Activated CD8-positive, alpha-beta T cell treated with anti-CD3 and anti-CD28 coated beads for 36 hours (primary cell): ENCODE measurements at regions not wholly inside any gene's neighbourhood (a gene's known extent, or its start where the extent isn't known, plus 50 kb on each side); places are given as distances from the start of the nearest gene placed in this dataset.

ENCODE experiments used
- ATAC-seq: fragments of 200-7000 bp; cut with Tn5 transposase; one replicate; pipeline ENCODE4 v1.10.0; 2021; ENCODE audit warnings: mild to moderate bottlenecking, moderate library complexity
- CTCF ChIA-PET: fragments of 350-600 bp; sonication (Branson Sonifier 250); formaldehyde crosslinking; loops from one replicate; lab custom pipeline; 2021; ENCODE audit warnings: antibody characterized with exemption; lab: Charles Lee
- POLR2A ChIA-PET: fragments of 350-600 bp; sonication (Branson Sonifier 250); formaldehyde crosslinking; loops from one replicate; lab custom pipeline; 2021; ENCODE audit warnings: antibody characterized with exemption; lab: Charles Lee
- DNase-seq: peaks from one replicate; pipeline ENCODE4 v3.0.0-alpha.2; 2020
- H3K27ac Mint-ChIP-seq: one replicate; pipeline ENCODE4 v1.8.0; 2021; ENCODE audit warnings: mild to moderate bottlenecking, mixed read lengths
- H3K27me3 Mint-ChIP-seq: one replicate; pipeline ENCODE4 v1.8.0; 2021; ENCODE audit warnings: mixed read lengths
- H3K36me3 Mint-ChIP-seq: one replicate; pipeline ENCODE4 v1.8.0; 2021; ENCODE audit warnings: low read depth, mixed read lengths
- H3K4me1 Mint-ChIP-seq: one replicate; pipeline ENCODE4 v1.8.0; 2021; ENCODE audit warnings: low read depth, mixed read lengths
- H3K4me3 Mint-ChIP-seq: one replicate; pipeline ENCODE4 v1.8.0; 2021; ENCODE audit warnings: mild to moderate bottlenecking, moderate library complexity, mixed read lengths
- H3K9me3 Mint-ChIP-seq: one replicate; pipeline ENCODE4 v1.8.0; 2021; ENCODE audit warnings: mixed read lengths
- intact Hi-C: fragments of 100-400 bp; cut with micrococcal nuclease; formaldehyde crosslinking; loops from one replicate; pipeline ENCODE4 v1.10.0; 2022
- TF ChIP-seq, protein P1 (sequence below): fragments of 200-600 bp; IDR thresholded peaks from one replicate; pipeline ENCODE4 v1.8.0; 2022; ENCODE audit warnings: antibody characterized with exemption, mild to moderate bottlenecking

DNA sequence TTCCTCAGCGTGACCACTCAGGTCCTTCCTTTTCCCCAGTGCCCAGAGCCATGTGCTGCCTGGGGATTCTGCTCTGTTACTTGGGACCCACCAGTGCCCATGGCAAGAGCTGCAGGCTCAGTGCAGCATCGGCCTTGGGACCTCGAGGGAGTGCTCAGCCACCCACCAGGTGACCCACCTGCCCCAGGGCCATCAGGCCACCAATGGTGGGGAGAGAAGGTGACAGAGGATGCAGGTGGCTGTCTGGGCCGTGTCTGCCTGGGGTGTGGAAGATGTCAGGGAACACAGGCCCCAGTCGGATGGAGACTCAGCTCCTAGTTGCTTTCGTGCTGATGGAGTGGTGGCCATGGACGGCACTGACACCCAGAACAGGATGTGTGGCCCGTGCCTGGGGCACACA, 104.7 kb upstream of the FAM20C start:
- peaks cover 9% of the 10 kb centered on the region for H3K4me1 Mint-ChIP-seq
- no peaks in the 10 kb centered on the region for H3K9me3 Mint-ChIP-seq
- no peak overlapping the region for H3K4me3 Mint-ChIP-seq
- H3K27ac Mint-ChIP-seq = no peak overlapping the region
- H3K36me3 Mint-ChIP-seq = no peaks in the 10 kb centered on the region
- intact Hi-C loops = no loop called here
- H3K27me3 Mint-ChIP-seq = no peaks in the 10 kb centered on the region
- ATAC-seq (no peak), DNase-seq (no peak)
- ChIA-PET CTCF (no interaction called here), POLR2A (no interaction called here)
- TF ChIP-seq, protein P1, sequence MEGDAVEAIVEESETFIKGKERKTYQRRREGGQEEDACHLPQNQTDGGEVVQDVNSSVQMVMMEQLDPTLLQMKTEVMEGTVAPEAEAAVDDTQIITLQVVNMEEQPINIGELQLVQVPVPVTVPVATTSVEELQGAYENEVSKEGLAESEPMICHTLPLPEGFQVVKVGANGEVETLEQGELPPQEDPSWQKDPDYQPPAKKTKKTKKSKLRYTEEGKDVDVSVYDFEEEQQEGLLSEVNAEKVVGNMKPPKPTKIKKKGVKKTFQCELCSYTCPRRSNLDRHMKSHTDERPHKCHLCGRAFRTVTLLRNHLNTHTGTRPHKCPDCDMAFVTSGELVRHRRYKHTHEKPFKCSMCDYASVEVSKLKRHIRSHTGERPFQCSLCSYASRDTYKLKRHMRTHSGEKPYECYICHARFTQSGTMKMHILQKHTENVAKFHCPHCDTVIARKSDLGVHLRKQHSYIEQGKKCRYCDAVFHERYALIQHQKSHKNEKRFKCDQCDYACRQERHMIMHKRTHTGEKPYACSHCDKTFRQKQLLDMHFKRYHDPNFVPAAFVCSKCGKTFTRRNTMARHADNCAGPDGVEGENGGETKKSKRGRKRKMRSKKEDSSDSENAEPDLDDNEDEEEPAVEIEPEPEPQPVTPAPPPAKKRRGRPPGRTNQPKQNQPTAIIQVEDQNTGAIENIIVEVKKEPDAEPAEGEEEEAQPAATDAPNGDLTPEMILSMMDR = no peak

DNA sequence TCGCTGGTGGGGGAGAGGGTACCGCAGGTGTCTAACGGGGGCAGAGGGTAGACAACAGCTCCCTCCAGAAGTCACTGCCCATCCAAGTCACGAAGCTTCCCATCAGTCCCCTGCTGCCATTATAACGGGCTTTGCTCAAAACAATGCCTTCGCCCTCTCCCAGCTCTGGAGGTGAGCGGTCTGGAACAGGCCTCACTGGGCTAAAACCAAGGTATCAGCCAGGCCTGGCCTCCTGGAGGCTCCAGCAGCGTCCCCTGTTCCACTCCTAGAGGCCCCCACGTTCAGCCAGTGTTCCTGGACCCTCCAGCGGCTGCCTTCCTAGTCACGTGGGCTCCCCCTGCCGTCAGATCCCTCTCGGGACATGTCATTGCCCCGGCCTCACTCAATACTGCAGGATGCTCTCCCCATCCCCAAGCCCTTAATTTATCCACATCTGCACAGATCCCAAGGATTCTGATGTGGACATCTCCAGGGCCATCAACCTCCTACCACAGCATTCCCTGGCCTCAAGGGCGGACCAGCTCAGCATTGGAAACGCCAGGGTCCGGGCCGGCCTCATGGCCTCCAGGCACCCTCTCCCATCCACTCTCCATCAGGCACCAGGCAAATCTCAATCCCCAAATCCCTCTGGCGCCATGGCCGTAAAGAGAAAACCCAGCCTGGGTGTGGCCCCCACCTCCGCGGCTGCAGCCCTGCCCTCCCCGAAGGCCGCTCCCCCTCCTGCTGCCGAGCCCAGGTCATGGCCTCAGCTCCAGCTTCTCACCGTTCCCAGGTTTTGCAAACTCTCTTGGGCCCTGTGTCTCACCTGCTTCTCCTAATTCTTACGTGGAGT, 104.1 kb upstream of the FAM20C start:
- Mint-ChIP-seq H3K27ac (no peak overlapping the region), H3K9me3 (no peaks in the 10 kb centered on the region), H3K36me3 (no peaks in the 10 kb centered on the region), H3K4me3 (no peak overlapping the region), H3K27me3 (peaks cover under 1% of the 10 kb centered on the region), H3K4me1 (peaks cover 9% of the 10 kb centered on the region)
- no peak for DNase-seq
- intact Hi-C loops = no loop called here
- ChIA-PET CTCF (no interaction called here), POLR2A (no interaction called here)
- TF ChIP-seq, protein P1 = no peak
- no peak for ATAC-seq

DNA sequence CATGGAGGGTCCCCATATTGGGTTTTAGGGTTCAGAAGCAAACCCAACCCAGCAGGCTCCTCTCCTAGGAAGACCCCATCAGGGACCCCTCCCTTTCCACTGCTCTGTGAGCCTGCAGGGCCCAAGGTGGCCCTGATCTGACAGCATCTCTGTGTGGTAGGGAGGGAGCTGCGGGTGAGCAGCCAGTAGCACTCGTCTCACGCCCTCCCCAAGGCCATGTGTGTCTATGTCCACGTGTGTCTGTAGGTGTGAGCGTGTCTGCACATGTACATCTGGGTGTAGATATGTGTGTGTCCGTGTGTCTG, 103.5 kb upstream of the FAM20C start:
- Mint-ChIP-seq H3K9me3 (no peaks in the 10 kb centered on the region), H3K27me3 (peaks cover 1% of the 10 kb centered on the region), H3K4me1 (peaks cover 9% of the 10 kb centered on the region), H3K27ac (no peak overlapping the region), H3K36me3 (no peaks in the 10 kb centered on the region), H3K4me3 (no peak overlapping the region)
- TF ChIP-seq, protein P1 = no peak
- ChIA-PET POLR2A (no interaction called here), CTCF (no interaction called here)
- ATAC-seq (peak; percentile 17), DNase-seq (no peak)
- intact Hi-C loops = no loop called here

DNA sequence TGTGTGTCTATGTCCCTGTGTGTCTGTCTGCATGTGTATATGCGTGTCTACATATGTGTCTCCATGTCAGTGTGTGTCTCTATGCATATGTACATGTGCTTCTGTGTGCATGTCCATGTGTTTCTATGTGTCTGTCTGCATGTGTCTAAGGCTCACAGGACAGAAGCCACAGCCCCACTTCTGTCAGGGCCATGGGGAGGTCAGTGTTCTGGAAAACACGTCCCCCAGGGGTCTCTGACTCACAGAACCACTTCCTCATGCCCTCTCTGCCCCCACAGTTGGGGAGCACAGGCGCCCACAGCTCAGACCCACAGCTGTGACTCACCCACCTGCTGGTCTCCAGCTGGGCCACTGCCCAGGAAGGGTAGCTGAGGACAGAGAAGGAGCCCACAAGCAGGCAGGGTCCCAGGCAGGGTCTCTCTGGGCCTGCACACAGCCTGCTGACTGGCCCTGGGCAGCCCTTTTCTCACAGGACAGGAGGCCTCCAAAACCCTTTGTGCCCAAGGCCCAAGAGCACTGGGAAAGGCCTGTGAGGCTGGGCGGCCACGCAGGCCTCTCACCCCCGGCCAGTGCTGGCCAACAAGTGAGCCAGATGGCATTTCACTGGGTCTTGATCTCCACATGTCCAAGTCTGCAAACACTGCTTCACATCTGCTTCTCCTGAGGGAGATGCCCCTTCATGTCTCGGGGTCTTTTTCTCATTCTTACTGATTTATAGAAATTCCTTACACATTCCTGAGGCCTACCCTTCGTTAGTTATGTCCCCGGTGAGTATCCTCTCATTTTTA, 102.9 kb upstream of the FAM20C start:
- peak; percentile 80 for ATAC-seq
- intact Hi-C loops = no loop called here
- Mint-ChIP-seq H3K4me3 (no peak overlapping the region), H3K27ac (no peak overlapping the region), H3K27me3 (peaks cover 1% of the 10 kb centered on the region), H3K36me3 (no peaks in the 10 kb centered on the region), H3K4me1 (peaks cover 9% of the 10 kb centered on the region), H3K9me3 (no peaks in the 10 kb centered on the region)
- TF ChIP-seq, protein P1 = no peak
- ChIA-PET POLR2A (no interaction called here), CTCF (no interaction called here)
- peak; percentile 51 for DNase-seq
